ENCODE measurements at regions not wholly inside any gene's neighbourhood (a gene's known extent, or its start where the extent isn't known, plus 50 kb on each side); places are given as distances from the start of the nearest gene placed in this dataset.

GRCh38 chr2:111249806-111250205 is 129.1 kb downstream of the BCL2L11 start:
- no peaks in the 10 kb centered on the region for H3K4me1 ChIP-seq (ENCODE audit: control insufficient read depth, insufficient read depth, low read length)
- ATAC-seq (no peak), DNase-seq (ENCODE audit: low read depth, low spot score) (no peak)
- ChIA-PET POLR2A (no interaction called here), CTCF (no interaction called here)
- no peaks in the 10 kb centered on the region for H3K27me3 ChIP-seq (ENCODE audit: control insufficient read depth, insufficient read depth, low read length)
- 0 out of 2 replicates have a peak, but pooled peaks cover 3% of the 10 kb centered on the region for H3K9me3 ChIP-seq (ENCODE audit: control insufficient read depth, insufficient read depth, low read depth, low read length)
- TF ChIP-seq POLR2AphosphoS5 (IDR thresholded peaks at IDR 0.05; ENCODE audit: low read depth, low read length) = no peak
- TF ChIP-seq TCF7L2 (IDR thresholded peaks at IDR 0.05; ENCODE audit: low read depth, low read length) = no peak
- no peak for TF ChIP-seq REST (IDR thresholded peaks at IDR 0.05; ENCODE audit: insufficient read depth in 1 of 2, low read depth in 2 of 2, low read length in 1 of 2)
- TF ChIP-seq SIN3A (IDR thresholded peaks at IDR 0.05; ENCODE audit: borderline replicate concordance, insufficient read depth, low read depth, low read length) = no peak
- TF ChIP-seq CTCF (IDR thresholded peaks at IDR 0.05) = no peak
- H3K36me3 ChIP-seq (ENCODE audit: control insufficient read depth, insufficient read depth, low read length) = no peaks in the 10 kb centered on the region
- no peak overlapping the region for H3K27ac ChIP-seq (ENCODE audit: low read length)
- BruUV-seq (replicated peaks) = no TSS peak
- intact Hi-C loops (cut with micrococcal nuclease; ENCODE audit: unreplicated experiment) = no loop called here
- in situ Hi-C loops (cut with HindIII; ENCODE audit: low pct_unique_long_range_greater_than_20kb, low sequenced_read_pairs) = no loop called here
- H3K4me3 ChIP-seq (ENCODE audit: low read depth in 2 of 2, low read length in 2 of 2) = no peak overlapping the region

GRCh38 chr2:111250448-111251030 is 129.8 kb downstream of the BCL2L11 start:
- no peak for TF ChIP-seq CTCF (IDR thresholded peaks at IDR 0.05)
- no peak for TF ChIP-seq TCF7L2 (IDR thresholded peaks at IDR 0.05; ENCODE audit: low read depth, low read length)
- no peak for TF ChIP-seq SIN3A (IDR thresholded peaks at IDR 0.05; ENCODE audit: borderline replicate concordance, insufficient read depth, low read depth, low read length)
- TF ChIP-seq REST (IDR thresholded peaks at IDR 0.05; ENCODE audit: insufficient read depth in 1 of 2, low read depth in 2 of 2, low read length in 1 of 2) = no peak
- TF ChIP-seq POLR2AphosphoS5 (IDR thresholded peaks at IDR 0.05; ENCODE audit: low read depth, low read length) = no peak
- Histone ChIP-seq H3K27ac (ENCODE audit: low read length) (no peak overlapping the region), H3K36me3 (ENCODE audit: control insufficient read depth, insufficient read depth, low read length) (no peaks in the 10 kb centered on the region), H3K4me1 (ENCODE audit: control insufficient read depth, insufficient read depth, low read length) (no peaks in the 10 kb centered on the region), H3K9me3 (ENCODE audit: control insufficient read depth, insufficient read depth, low read depth, low read length) (0 out of 2 replicates have a peak, but pooled peaks cover 3% of the 10 kb centered on the region), H3K27me3 (ENCODE audit: control insufficient read depth, insufficient read depth, low read length) (no peaks in the 10 kb centered on the region), H3K4me3 (ENCODE audit: low read depth in 2 of 2, low read length in 2 of 2) (no peak overlapping the region)
- in situ Hi-C loops (cut with HindIII; ENCODE audit: low pct_unique_long_range_greater_than_20kb, low sequenced_read_pairs) = no loop called here
- DNase-seq (ENCODE audit: low read depth, low spot score) = no peak
- no peak for ATAC-seq
- ChIA-PET CTCF (no interaction called here), POLR2A (no interaction called here)
- no TSS peak for BruUV-seq (replicated peaks)
- intact Hi-C loops (cut with micrococcal nuclease; ENCODE audit: unreplicated experiment) = no loop called here
